ENCODE measurements at regions not wholly inside any gene's neighbourhood (a gene's known extent, or its start where the extent isn't known, plus 50 kb on each side); places are given as distances from the start of the nearest gene placed in this dataset.
"Not testable (repeated sequence)": the region's sequence is repeated elsewhere in the genome, so short reads cannot be mapped to it uniquely, and the experiment has no call there.

GRCh38 chr2:16351541-16351940, 314.1 kb downstream of the CYRIA start:
- DNase-seq (ENCODE audit: extremely low read depth, low read depth) = no peak
- no peak for TF ChIP-seq CTCF (IDR thresholded peaks at IDR 0.05; ENCODE audit: low read depth, low read length)

GRCh38 chr2:16351137-16351536, 314.5 kb downstream of the CYRIA start:
- TF ChIP-seq CTCF (IDR thresholded peaks at IDR 0.05; ENCODE audit: low read depth, low read length) = no peak
- DNase-seq (ENCODE audit: extremely low read depth, low read depth) = no peak

GRCh38 chr2:16350211-16350610, 315.4 kb downstream of the CYRIA start:
- DNase-seq (ENCODE audit: extremely low read depth, low read depth) = no peak

GRCh38 chr2:16349811-16350210, 315.8 kb downstream of the CYRIA start:
- no peak for TF ChIP-seq CTCF (IDR thresholded peaks at IDR 0.05; ENCODE audit: low read depth, low read length)
- no peak for DNase-seq (ENCODE audit: extremely low read depth, low read depth)

More at GRCh38 chr2:16350211-16350610, 315.4 kb downstream of the CYRIA start:
- TF ChIP-seq CTCF (IDR thresholded peaks at IDR 0.05; ENCODE audit: low read depth, low read length) = no peak

- no peak for DNase-seq (ENCODE audit: extremely low read depth, low read depth)
- no peak for TF ChIP-seq CTCF (IDR thresholded peaks at IDR 0.05; ENCODE audit: low read depth, low read length)
Observed at GRCh38 chr2:16348821-16349515, 316.7 kb downstream of the CYRIA start.

GRCh38 chr2:16346671-16347070, 319.0 kb downstream of the CYRIA start:
- no peak for TF ChIP-seq CTCF (IDR thresholded peaks at IDR 0.05; ENCODE audit: low read depth, low read length)

GRCh38 chr2:16345231-16345630, 320.4 kb downstream of the CYRIA start:
- not testable (repeated sequence) for DNase-seq (ENCODE audit: extremely low read depth, low read depth)

More at GRCh38 chr2:16346671-16347070, 319.0 kb downstream of the CYRIA start:
- DNase-seq (ENCODE audit: extremely low read depth, low read depth) = no peak

- DNase-seq (ENCODE audit: extremely low read depth, low read depth) = no peak
- TF ChIP-seq CTCF (IDR thresholded peaks at IDR 0.05; ENCODE audit: low read depth, low read length) = no peak
Observed at GRCh38 chr2:16339206-16339605, 326.4 kb downstream of the CYRIA start.
